ENCODE measurements at regions not wholly inside any gene's neighbourhood (a gene's known extent, or its start where the extent isn't known, plus 50 kb on each side); places are given as distances from the start of the nearest gene placed in this dataset.
A peak's percentile ranks its signal among the peaks of the same experiment; 100 is the strongest.

DNA sequence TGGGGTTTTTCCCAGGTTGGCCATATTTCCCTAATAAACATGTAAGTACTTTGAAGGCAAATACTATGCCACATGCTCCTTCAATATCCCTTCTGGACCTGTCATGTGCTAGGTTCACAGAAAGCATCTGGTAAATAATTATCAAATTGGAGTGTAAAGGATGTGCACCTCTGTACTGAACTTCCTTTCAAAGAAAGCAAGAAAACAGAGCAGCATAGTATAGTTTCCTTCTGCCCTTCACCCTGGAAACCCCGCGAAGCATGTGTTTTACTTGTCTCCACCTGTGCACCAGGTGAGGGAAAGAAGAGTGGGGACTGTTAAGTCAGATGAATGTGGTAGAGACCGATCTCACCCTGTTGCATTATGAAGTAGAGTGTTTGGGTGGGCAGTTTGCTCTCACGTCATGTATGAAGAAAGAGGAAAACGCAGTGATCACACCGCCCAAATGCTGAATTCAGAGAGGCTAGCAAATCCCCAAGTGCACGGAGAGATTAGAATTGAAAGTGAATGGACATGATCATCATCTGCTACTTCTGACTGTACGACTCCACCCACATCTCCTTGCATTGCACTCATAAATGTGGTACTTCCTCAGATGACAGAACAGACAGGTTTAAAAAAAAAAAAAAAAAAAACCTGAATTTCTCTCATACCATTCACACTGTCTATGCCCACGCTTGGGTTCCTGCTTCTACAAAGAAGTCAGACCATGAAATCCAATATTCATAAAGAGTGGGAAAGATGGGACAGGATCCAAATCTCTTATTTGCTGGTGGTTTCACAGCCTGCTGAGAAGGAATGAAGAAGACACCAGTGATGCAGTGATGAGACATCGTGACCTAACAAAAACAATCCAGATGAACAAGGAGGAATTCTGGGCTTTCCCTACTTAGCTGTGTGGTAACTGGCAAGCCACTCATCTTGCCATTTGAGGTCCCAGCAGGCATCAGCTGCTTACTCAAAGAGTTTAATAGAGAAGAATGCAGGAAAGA is 448.6 kb downstream of the BCL11A start:
- TF ChIP-seq, protein P1, sequence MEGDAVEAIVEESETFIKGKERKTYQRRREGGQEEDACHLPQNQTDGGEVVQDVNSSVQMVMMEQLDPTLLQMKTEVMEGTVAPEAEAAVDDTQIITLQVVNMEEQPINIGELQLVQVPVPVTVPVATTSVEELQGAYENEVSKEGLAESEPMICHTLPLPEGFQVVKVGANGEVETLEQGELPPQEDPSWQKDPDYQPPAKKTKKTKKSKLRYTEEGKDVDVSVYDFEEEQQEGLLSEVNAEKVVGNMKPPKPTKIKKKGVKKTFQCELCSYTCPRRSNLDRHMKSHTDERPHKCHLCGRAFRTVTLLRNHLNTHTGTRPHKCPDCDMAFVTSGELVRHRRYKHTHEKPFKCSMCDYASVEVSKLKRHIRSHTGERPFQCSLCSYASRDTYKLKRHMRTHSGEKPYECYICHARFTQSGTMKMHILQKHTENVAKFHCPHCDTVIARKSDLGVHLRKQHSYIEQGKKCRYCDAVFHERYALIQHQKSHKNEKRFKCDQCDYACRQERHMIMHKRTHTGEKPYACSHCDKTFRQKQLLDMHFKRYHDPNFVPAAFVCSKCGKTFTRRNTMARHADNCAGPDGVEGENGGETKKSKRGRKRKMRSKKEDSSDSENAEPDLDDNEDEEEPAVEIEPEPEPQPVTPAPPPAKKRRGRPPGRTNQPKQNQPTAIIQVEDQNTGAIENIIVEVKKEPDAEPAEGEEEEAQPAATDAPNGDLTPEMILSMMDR (conservative IDR thresholded peaks at IDR 0.05; ENCODE audit: low read length): no peak
- peak; percentile 26 for DNase-seq (ENCODE audit: low read depth)
- no peak overlapping the region for H3K4me3 ChIP-seq (ENCODE audit: low read length)

DNA sequence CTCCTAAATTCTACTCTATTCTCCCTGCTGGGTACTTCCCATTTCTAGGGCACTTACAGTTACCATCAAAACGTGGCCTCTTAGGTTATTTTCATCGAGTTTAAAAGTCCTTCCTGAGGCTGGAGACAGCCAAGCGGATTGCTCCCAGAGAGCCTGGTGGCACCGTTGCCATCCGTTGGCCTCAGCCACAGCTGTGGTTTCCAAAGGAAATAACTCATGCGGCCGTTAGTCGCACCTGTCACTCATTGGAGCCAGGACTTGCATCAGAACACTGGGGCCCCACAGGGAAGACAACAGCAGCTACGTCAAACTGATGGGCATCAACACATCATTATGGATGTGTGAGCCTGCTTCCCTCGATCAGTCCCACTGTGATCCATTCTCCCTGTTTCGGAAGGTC is 453.4 kb downstream of the BCL11A start:
- no peak for DNase-seq (ENCODE audit: low read depth)
- TF ChIP-seq, protein P1 (conservative IDR thresholded peaks at IDR 0.05; ENCODE audit: low read length): no peak
- H3K4me3 ChIP-seq (ENCODE audit: low read length): no peak overlapping the region

DNA sequence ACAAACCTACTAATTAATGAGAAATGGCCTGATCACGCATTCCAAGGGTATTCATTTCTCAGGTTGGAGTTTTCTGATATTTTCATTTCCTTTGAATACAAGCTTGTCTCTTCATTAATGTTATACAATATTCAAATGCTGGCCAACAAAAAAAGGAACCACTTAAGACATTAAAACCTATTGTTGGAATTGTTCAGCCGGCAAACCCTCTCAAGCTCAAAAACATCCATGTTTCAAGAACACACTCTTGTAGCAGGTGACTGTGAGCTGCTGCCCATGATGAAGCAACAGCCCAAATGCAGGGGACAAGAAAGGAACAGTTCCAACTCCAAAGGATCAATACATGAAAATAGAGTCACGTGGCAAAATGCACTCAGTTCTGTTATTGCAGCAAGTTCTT is 454.5 kb downstream of the BCL11A start:
- DNase-seq (ENCODE audit: low read depth): no peak
- H3K4me3 ChIP-seq (ENCODE audit: low read length): no peak overlapping the region
- TF ChIP-seq, protein P1 (conservative IDR thresholded peaks at IDR 0.05; ENCODE audit: low read length): no peak

DNA sequence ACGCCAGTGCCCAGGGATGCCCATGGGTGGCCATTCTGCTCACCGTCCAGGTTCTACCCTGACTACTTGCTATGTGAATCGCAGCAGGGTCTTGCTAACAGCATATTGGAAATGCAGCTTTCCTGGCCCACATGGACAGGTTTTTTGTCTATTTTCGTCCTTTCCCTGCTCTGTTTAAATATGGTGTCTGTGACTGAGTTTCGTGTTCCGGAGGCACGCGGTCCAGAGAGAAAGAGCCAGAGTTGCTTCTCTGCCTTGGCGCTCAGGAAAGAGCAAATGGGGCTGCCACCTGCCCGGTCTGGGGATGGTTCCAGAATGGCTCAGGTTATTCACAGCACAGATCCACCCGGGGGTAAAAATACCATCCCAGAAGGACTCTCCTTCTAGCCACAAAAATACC is 456.2 kb downstream of the BCL11A start:
- H3K4me3 ChIP-seq (ENCODE audit: low read length): no peak overlapping the region
- DNase-seq (ENCODE audit: low read depth): no peak
- TF ChIP-seq, protein P1 (conservative IDR thresholded peaks at IDR 0.05; ENCODE audit: low read length): no peak

DNA sequence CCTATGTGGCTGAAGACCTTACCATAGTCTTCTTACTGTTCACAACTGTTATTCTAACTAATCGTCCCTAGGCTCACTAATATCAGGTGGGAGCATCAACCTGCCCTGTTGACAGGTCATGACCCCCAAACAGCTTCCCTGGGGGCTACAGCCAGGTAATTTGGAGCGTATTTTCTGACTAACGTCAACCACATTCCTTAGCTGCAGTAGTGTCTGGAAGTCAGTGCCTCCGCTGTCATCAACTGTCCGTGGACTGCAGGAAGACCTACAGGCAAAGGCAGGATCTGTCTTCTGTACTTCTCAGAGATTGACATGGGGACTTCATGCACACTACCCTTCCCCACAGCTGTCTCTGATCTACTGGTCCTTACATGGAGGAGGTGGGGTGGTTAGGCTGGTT is 456.9 kb downstream of the BCL11A start:
- DNase-seq (ENCODE audit: low read depth): no peak
- H3K4me3 ChIP-seq (ENCODE audit: low read length): no peak overlapping the region

DNA sequence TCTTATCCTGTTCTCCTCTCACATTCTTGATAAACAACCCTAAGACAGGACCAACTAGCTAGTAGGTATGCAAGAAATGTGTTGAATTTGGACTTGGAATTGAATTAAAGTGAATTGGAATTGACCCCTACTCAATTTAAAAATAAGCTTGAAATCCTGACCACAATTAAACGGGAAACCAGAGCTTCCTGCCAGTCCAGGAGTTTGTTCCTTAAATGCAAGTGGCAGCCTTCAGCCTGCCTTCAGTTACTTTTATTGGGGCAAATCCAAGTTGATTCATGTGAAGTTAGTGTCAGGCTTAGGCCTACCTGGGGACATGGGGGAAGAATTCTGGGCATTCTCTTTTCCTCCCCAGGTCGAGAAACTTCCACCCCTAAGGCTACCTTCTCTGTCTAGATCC is 457.6 kb downstream of the BCL11A start:
- TF ChIP-seq, protein P1 (conservative IDR thresholded peaks at IDR 0.05; ENCODE audit: low read length): no peak
- H3K4me3 ChIP-seq (ENCODE audit: low read length): no peak overlapping the region
- DNase-seq (ENCODE audit: low read depth): no peak

More for the DNA sequence above, 456.9 kb downstream of the BCL11A start:
- TF ChIP-seq, protein P1 (conservative IDR thresholded peaks at IDR 0.05; ENCODE audit: low read length): no peak
